ENCODE measurements at regions not wholly inside any gene's neighbourhood (a gene's known extent, or its start where the extent isn't known, plus 50 kb on each side); places are given as distances from the start of the nearest gene placed in this dataset.

- Histone ChIP-seq H4K5ac (ENCODE audit: insufficient read length, low read depth, low read length) (no peak overlapping the region), H3K9me3 (ENCODE audit: insufficient read depth in 2 of 2, low read depth in 1 of 2, low read length in 1 of 2) (no peaks in the 10 kb centered on the region), H2AK5ac (ENCODE audit: low read depth, low read length) (no peak overlapping the region), H2AFZ (ENCODE audit: low read length) (no peak overlapping the region), H3K36me3 (ENCODE audit: control insufficient read depth in 2 of 4, insufficient read depth in 4 of 4, low read length in 3 of 4) (no peaks in the 10 kb centered on the region), H3K23ac (ENCODE audit: insufficient read length) (no peak overlapping the region), H3K23me2 (ENCODE audit: low read depth, low read length) (no peaks in the 10 kb centered on the region; the same call in 1 of the 2 replicates), H3K14ac (ENCODE audit: insufficient read length) (no peak overlapping the region), H3K27me3 (replicated peaks in 1 of 4; ENCODE audit: control insufficient read depth in 3 of 4, extremely low read depth in 1 of 4, insufficient read depth in 3 of 4, low read length in 3 of 4) (peaks cover 0 to 7% (median 5%) of the 10 kb centered on the region in 4 experiments; a peak in 4 of 7 replicates), H4K20me1 (replicated peaks in 1 of 2; ENCODE audit: control insufficient read depth in 1 of 2, insufficient read depth in 2 of 2, low read length in 2 of 2) (peaks cover 0 to 1% of the 10 kb centered on the region in 2 experiments), H2BK5ac (ENCODE audit: low read depth, low read length) (no peak overlapping the region), H2BK15ac (ENCODE audit: low read length) (no peak overlapping the region), H2BK20ac (ENCODE audit: low read length) (no peak overlapping the region), H3K9ac (replicated peaks in 1 of 4; ENCODE audit: extremely low read depth in 1 of 4, low read depth in 3 of 4, low read length in 3 of 4) (no peak overlapping the region), H4K91ac (replicated peaks; ENCODE audit: insufficient read length, low read length) (no peak overlapping the region), H4K8ac (ENCODE audit: extremely low read depth, insufficient read depth, low read length) (peak overlapping the region; percentile 73; the same call in 1 of the 2 replicates), H2BK120ac (replicated peaks; ENCODE audit: low read depth, low read length) (no peak overlapping the region), H3K79me1 (ENCODE audit: low read depth, low read length) (no peaks in the 10 kb centered on the region), H3K18ac (ENCODE audit: extremely low read depth, low read length) (no peak overlapping the region), H3K27ac (ENCODE audit: low read depth, low read length) (no peak overlapping the region), H3K4me2 (ENCODE audit: insufficient read depth in 1 of 2, low read depth in 2 of 2, low read length in 2 of 2) (no peak overlapping the region), H3K4ac (replicated peaks; ENCODE audit: insufficient read length, low read depth, low read length) (no peak overlapping the region), H3K4me3 (ENCODE audit: extremely low read depth in 1 of 4, insufficient read depth in 2 of 4, low read depth in 3 of 4, low read length in 4 of 4) (no peak overlapping the region), H3K79me2 (ENCODE audit: control insufficient read depth in 1 of 2, insufficient read depth in 2 of 2, low read length in 2 of 2) (no peaks in the 10 kb centered on the region), H3K4me1 (replicated peaks in 1 of 4; ENCODE audit: control insufficient read depth in 3 of 4, insufficient read depth in 4 of 4, low read length in 3 of 4) (peaks cover 0 to 9% (median 3%) of the 10 kb centered on the region in 4 experiments; a peak in 2 of 7 replicates), H2BK12ac (ENCODE audit: low read depth, low read length) (no peak overlapping the region), H3K56ac (replicated peaks; ENCODE audit: insufficient read length, low read depth, low read length) (no peak overlapping the region)
- CTCF ChIA-PET (ENCODE audit: partially characterized antibody) = no interaction called here
- POLR2A ChIA-PET (ENCODE audit: partially characterized antibody) = no interaction called here
- WGBS, 2 experiments (ENCODE audit: extremely low coverage in 1 of 2, insufficient coverage in 1 of 2, insufficient read length in 1 of 2, insufficient replicate concordance in 2 of 2, low coverage in 1 of 2, low lambda C conversion rate in 2 of 2, missing lambda C conversion rate in 1 of 2) = 94% methylated on average over 21 of the region's 24 CpGs; no CpG with 5 or more reads in 1 of the 2 experiments
- DNase-seq (ENCODE audit: low read depth in 1 of 2, low spot score in 2 of 2) = no peak
- FAIRE-seq = no peak
- TF ChIP-seq KDM4A (IDR thresholded peaks at IDR 0.05; ENCODE audit: low read depth, low read length, severe bottlenecking) = no peak
- no peak for TF ChIP-seq NRF1 (IDR thresholded peaks at IDR 0.05; ENCODE audit: low read depth, low read length)
- TF ChIP-seq RFX5 (IDR thresholded peaks at IDR 0.05; ENCODE audit: borderline replicate concordance, low read depth, low read length) = no peak
- no peak for TF ChIP-seq RXRA (IDR thresholded peaks at IDR 0.05; ENCODE audit: insufficient read depth, low read depth, low read length)
- no peak for TF ChIP-seq SAP30 (IDR thresholded peaks at IDR 0.05; ENCODE audit: insufficient read depth, insufficient replicate concordance, low read length)
- TF ChIP-seq ATF2 (IDR thresholded peaks at IDR 0.05; ENCODE audit: low read length) = no peak
- TF ChIP-seq JUND (IDR thresholded peaks at IDR 0.05; ENCODE audit: low read length) = no peak
- TF ChIP-seq CBX5 (IDR thresholded peaks at IDR 0.05; ENCODE audit: low read depth, low read length) = no peak
- TF ChIP-seq SIN3A (conservative IDR thresholded peaks at IDR 0.05 in 1 of 2, IDR thresholded peaks at IDR 0.05 in 1 of 2; ENCODE audit: low read depth in 1 of 2, low read length in 2 of 2) = no peak
- TF ChIP-seq POLR2A (IDR thresholded peaks at IDR 0.05; ENCODE audit: control extremely low read depth in 1 of 2, low read depth in 2 of 2, low read length in 2 of 2) = no peak
- TF ChIP-seq BRCA1 (IDR thresholded peaks at IDR 0.05; ENCODE audit: low read depth, low read length) = no peak
These were observed 206.0 kb downstream of the ERMARD start for GRCh38 chr6:169957351-169957963.

Measured in H1 (cell line).